ENCODE measurements at regions not wholly inside any gene's neighbourhood (a gene's known extent, or its start where the extent isn't known, plus 50 kb on each side); places are given as distances from the start of the nearest gene placed in this dataset.

GRCh38 chr22:46054091-46055073 is 77.4 kb upstream of the WNT7B start:
- peak; percentile 33 for DNase-seq

GRCh38 chr22:46055181-46055875 is 78.4 kb upstream of the WNT7B start:
- DNase-seq: no peak

GRCh38 chr22:46055911-46056545 is 79.1 kb upstream of the WNT7B start:
- DNase-seq: no peak

- DNase-seq: no peak
These were observed 79.7 kb upstream of the WNT7B start for GRCh38 chr22:46056546-46057245.

GRCh38 chr22:46057246-46058090 is 80.5 kb upstream of the WNT7B start:
- DNase-seq: no peak

GRCh38 chr22:46058091-46058420 is 81.1 kb upstream of the WNT7B start:
- DNase-seq: peak; percentile 34

- DNase-seq: no peak
These were observed 81.9 kb upstream of the WNT7B start for GRCh38 chr22:46058591-46059519.

- DNase-seq: no peak
These were observed 83.5 kb upstream of the WNT7B start for GRCh38 chr22:46060292-46061123.

- DNase-seq: no peak
These were observed 84.2 kb upstream of the WNT7B start for GRCh38 chr22:46061124-46061500.

GRCh38 chr22:46061501-46062231 is 84.7 kb upstream of the WNT7B start:
- DNase-seq: no peak

GRCh38 chr22:46062232-46062615 is 85.3 kb upstream of the WNT7B start:
- DNase-seq: no peak

- DNase-seq: no peak
These were observed 86.1 kb upstream of the WNT7B start for GRCh38 chr22:46062971-46063631.

- DNase-seq: no peak
These were observed 86.5 kb upstream of the PPARA start for GRCh38 chr22:46063846-46064227.

- no peak for DNase-seq
These were observed 85.9 kb upstream of the PPARA start for GRCh38 chr22:46064228-46064965.

GRCh38 chr22:46064966-46065666 is 85.2 kb upstream of the PPARA start:
- no peak for DNase-seq

GRCh38 chr22:46065691-46066454 is 84.5 kb upstream of the PPARA start:
- DNase-seq: no peak

- DNase-seq: no peak
These were observed 83.6 kb upstream of the PPARA start for GRCh38 chr22:46066691-46067090.
